PFSK-1 (cell line): ENCODE measurements at regions not wholly inside any gene's neighbourhood (a gene's known extent, or its start where the extent isn't known, plus 50 kb on each side); places are given as distances from the start of the nearest gene placed in this dataset.

ENCODE experiments used
- POLR2AphosphoS5 ChIP-seq: IDR thresholded peaks from 2 replicates; pipeline ENCODE4 v1.6.1; 2012; ENCODE audit warnings: low read depth, mild to moderate bottlenecking, control low read depth, low read length, moderate library complexity
- SIN3A ChIP-seq: IDR thresholded peaks from 2 replicates; pipeline ENCODE4 v1.6.1; 2012; ENCODE audit warnings: mild to moderate bottlenecking, low read length, moderate library complexity, borderline replicate concordance; ENCODE audit not compliant: insufficient read depth
- TAF1 ChIP-seq: IDR thresholded peaks from 2 replicates; pipeline ENCODE4 v1.6.1; 2012; ENCODE audit warnings: low read length, control low read depth, borderline replicate concordance; ENCODE audit not compliant: insufficient read depth
- TF ChIP-seq, protein P1 (sequence below), 2 experiments: IDR thresholded peaks; 2 replicates each; pipeline versions ENCODE4 v1.6.1 to v1.8.0; 2011 to 2012; ENCODE audit warnings: low read depth in 2 of 2, low read length in 2 of 2, control low read depth in 1 of 2, inconsistent platforms in 1 of 2, mild to moderate bottlenecking in 1 of 2, moderate library complexity in 1 of 2; ENCODE audit not compliant: insufficient read depth in 1 of 2

DNA sequence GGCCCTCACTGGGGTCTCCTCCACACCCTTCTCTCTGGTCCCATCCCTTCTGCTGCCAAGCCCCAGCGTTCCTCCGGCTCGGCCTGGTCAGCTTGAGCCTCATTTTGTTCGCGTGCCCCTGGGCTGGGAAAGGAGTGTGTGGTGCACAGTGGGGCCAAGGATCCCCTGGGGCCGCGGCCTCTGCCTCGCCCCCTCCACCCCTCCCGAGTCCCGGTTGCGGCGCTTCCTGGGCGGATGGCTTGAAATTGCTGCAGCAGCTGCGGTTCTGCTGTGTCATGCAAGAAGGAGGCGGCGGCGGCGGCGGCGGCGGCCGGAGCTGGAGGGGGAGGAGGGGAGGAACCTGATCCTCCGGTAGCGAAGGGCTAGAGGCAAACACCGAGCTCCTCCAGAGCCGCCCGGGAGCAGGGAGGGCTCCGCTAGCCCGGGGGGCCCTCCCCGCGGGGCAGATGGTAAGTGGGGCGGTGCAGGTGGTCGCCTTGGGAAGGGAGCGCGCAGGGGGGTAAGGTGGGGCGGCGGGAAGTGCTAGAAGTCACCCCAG is 217.8 kb upstream of the MKLN1 start:
- TF ChIP-seq, protein P1, sequence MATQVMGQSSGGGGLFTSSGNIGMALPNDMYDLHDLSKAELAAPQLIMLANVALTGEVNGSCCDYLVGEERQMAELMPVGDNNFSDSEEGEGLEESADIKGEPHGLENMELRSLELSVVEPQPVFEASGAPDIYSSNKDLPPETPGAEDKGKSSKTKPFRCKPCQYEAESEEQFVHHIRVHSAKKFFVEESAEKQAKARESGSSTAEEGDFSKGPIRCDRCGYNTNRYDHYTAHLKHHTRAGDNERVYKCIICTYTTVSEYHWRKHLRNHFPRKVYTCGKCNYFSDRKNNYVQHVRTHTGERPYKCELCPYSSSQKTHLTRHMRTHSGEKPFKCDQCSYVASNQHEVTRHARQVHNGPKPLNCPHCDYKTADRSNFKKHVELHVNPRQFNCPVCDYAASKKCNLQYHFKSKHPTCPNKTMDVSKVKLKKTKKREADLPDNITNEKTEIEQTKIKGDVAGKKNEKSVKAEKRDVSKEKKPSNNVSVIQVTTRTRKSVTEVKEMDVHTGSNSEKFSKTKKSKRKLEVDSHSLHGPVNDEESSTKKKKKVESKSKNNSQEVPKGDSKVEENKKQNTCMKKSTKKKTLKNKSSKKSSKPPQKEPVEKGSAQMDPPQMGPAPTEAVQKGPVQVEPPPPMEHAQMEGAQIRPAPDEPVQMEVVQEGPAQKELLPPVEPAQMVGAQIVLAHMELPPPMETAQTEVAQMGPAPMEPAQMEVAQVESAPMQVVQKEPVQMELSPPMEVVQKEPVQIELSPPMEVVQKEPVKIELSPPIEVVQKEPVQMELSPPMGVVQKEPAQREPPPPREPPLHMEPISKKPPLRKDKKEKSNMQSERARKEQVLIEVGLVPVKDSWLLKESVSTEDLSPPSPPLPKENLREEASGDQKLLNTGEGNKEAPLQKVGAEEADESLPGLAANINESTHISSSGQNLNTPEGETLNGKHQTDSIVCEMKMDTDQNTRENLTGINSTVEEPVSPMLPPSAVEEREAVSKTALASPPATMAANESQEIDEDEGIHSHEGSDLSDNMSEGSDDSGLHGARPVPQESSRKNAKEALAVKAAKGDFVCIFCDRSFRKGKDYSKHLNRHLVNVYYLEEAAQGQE (IDR thresholded peaks at IDR 0.05; ENCODE audit: insufficient read depth in 1 of 2, low read depth in 2 of 2, low read length in 2 of 2): no peak
- peak; percentile 46; the same call in 1 of the 2 replicates for TF ChIP-seq TAF1
- TF ChIP-seq POLR2AphosphoS5: no peak
- peak; percentile 47; the same call in 1 of the 2 replicates for TF ChIP-seq SIN3A
